Neural cell (in vitro differentiated cells): ENCODE measurements at regions not wholly inside any gene's neighbourhood (a gene's known extent, or its start where the extent isn't known, plus 50 kb on each side); places are given as distances from the start of the nearest gene placed in this dataset.
"Not testable (repeated sequence)": the region's sequence is repeated elsewhere in the genome, so short reads cannot be mapped to it uniquely, and the experiment has no call there.

Experiments
- EP300 ChIP-seq: fragments of 450-650 bp; conservative IDR thresholded peaks from 2 replicates; pipeline ENCODE4 v1.6.1; 2014; ENCODE audit warnings: antibody characterized with exemption, mild to moderate bottlenecking, moderate library complexity; ENCODE audit not compliant: poor library complexity, severe bottlenecking
- EZH2 ChIP-seq: fragments of 200-600, 300-800 bp; shearing (Covaris generic), sonication (generic); IDR thresholded peaks from 2 replicates; pipeline ENCODE4 v1.6.1; 2014; ENCODE audit warnings: antibody characterized with exemption, low read length, borderline replicate concordance, mild to moderate bottlenecking; ENCODE audit not compliant: insufficient read depth, poor library complexity, severe bottlenecking
- MXI1 ChIP-seq: fragments of 450-650 bp; conservative IDR thresholded peaks from 2 replicates; pipeline ENCODE4 v1.6.1; 2014; ENCODE audit warnings: antibody characterized with exemption, mild to moderate bottlenecking; ENCODE audit not compliant: poor library complexity, severe bottlenecking
- RAD21 ChIP-seq: fragments of 450-650 bp; conservative IDR thresholded peaks from 2 replicates; pipeline ENCODE4 v1.6.1; 2014; ENCODE audit warnings: antibody characterized with exemption, mild to moderate bottlenecking, moderate library complexity
- SMC3 ChIP-seq: fragments of 450-650 bp; conservative IDR thresholded peaks from 2 replicates; pipeline ENCODE4 v1.6.1; 2014; ENCODE audit warnings: antibody characterized with exemption, mild to moderate bottlenecking, moderate library complexity; ENCODE audit not compliant: poor library complexity
- TF ChIP-seq, protein P1 (sequence below): fragments of 450-650 bp; IDR thresholded peaks from 2 replicates; pipeline ENCODE4 v1.5.1; 2014; ENCODE audit warnings: antibody characterized with exemption, mild to moderate bottlenecking, moderate library complexity; ENCODE audit not compliant: poor library complexity, severe bottlenecking
- TF ChIP-seq, protein P2 (sequence below): IDR thresholded peaks from 2 replicates; pipeline ENCODE4 v1.6.1; 2012; ENCODE audit warnings: borderline replicate concordance

DNA sequence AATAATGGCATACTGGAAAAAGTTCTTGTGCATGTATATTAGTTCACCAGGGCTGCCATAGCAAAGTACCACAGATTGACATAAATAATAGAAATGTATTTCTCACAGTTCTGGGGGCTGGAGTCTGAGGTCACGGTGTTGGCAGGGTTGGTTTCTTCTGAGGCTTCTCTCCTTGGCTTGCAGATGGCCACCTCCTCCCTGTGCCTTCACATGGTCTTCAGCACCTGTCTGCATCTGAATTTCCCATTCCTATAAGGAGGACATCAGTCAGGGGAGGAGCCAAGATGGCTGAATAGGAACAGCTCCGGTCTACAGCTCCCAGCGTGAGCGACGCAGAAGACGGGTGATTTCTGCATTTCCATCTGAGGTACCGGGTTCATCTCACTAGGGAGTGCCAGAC lies 70.0 kb downstream of the MAFB start:
- TF ChIP-seq, protein P1, sequence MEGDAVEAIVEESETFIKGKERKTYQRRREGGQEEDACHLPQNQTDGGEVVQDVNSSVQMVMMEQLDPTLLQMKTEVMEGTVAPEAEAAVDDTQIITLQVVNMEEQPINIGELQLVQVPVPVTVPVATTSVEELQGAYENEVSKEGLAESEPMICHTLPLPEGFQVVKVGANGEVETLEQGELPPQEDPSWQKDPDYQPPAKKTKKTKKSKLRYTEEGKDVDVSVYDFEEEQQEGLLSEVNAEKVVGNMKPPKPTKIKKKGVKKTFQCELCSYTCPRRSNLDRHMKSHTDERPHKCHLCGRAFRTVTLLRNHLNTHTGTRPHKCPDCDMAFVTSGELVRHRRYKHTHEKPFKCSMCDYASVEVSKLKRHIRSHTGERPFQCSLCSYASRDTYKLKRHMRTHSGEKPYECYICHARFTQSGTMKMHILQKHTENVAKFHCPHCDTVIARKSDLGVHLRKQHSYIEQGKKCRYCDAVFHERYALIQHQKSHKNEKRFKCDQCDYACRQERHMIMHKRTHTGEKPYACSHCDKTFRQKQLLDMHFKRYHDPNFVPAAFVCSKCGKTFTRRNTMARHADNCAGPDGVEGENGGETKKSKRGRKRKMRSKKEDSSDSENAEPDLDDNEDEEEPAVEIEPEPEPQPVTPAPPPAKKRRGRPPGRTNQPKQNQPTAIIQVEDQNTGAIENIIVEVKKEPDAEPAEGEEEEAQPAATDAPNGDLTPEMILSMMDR: not testable (repeated sequence)
- TF ChIP-seq EZH2, EP300, SMC3, MXI1, RAD21: not testable (repeated sequence)
- TF ChIP-seq, protein P2, sequence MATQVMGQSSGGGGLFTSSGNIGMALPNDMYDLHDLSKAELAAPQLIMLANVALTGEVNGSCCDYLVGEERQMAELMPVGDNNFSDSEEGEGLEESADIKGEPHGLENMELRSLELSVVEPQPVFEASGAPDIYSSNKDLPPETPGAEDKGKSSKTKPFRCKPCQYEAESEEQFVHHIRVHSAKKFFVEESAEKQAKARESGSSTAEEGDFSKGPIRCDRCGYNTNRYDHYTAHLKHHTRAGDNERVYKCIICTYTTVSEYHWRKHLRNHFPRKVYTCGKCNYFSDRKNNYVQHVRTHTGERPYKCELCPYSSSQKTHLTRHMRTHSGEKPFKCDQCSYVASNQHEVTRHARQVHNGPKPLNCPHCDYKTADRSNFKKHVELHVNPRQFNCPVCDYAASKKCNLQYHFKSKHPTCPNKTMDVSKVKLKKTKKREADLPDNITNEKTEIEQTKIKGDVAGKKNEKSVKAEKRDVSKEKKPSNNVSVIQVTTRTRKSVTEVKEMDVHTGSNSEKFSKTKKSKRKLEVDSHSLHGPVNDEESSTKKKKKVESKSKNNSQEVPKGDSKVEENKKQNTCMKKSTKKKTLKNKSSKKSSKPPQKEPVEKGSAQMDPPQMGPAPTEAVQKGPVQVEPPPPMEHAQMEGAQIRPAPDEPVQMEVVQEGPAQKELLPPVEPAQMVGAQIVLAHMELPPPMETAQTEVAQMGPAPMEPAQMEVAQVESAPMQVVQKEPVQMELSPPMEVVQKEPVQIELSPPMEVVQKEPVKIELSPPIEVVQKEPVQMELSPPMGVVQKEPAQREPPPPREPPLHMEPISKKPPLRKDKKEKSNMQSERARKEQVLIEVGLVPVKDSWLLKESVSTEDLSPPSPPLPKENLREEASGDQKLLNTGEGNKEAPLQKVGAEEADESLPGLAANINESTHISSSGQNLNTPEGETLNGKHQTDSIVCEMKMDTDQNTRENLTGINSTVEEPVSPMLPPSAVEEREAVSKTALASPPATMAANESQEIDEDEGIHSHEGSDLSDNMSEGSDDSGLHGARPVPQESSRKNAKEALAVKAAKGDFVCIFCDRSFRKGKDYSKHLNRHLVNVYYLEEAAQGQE: not testable (repeated sequence)
